A673 (cell line): ENCODE measurements at regions not wholly inside any gene's neighbourhood (a gene's known extent, or its start where the extent isn't known, plus 50 kb on each side); places are given as distances from the start of the nearest gene placed in this dataset.

ENCODE experiments used
- BruUV-seq: library from RNA; stranded (reverse); fragments of 400-500 nt; replicated peaks from 2 replicates; lab custom pipeline; 2021; lab: Mats Ljungman, UMichigan
- CTCF ChIA-PET: fragments of 300-600 bp; sonication (Branson Sonifier 250); formaldehyde crosslinking; loops from one replicate; lab custom pipeline; 2022; ENCODE audit warnings: antibody characterized with exemption; lab: Charles Lee
- POLR2A ChIA-PET: fragments of 300-600 bp; sonication (Branson Sonifier 250); formaldehyde crosslinking; loops from one replicate; lab custom pipeline; 2022; ENCODE audit warnings: antibody characterized with exemption; ENCODE audit not compliant: low non-redundant PET; lab: Charles Lee
- DNase-seq: peaks from one replicate; pipeline ENCODE4 v3.0.0-alpha.2; 2015; ENCODE audit warnings: low spot score
- H3K27ac ChIP-seq: fragments of 200-600 bp; sonication (generic); 2 replicates; pipeline ENCODE4 v1.5.1; 2016; ENCODE audit warnings: mixed run types, low read depth, mild to moderate bottlenecking, mixed read lengths, antibody characterized with exemption, low read length; ENCODE audit not compliant: poor library complexity, severe bottlenecking
- H3K27me3 ChIP-seq: fragments of 200-600 bp; sonication (generic); replicated peaks from 2 replicates; pipeline ENCODE4 v1.6.1; 2017; ENCODE audit warnings: mixed run types, low read depth, mild to moderate bottlenecking, mixed read lengths, antibody characterized with exemption, low read length; ENCODE audit not compliant: insufficient read depth, poor library complexity
- H3K36me3 ChIP-seq: fragments of 200-600 bp; sonication (generic); 2 replicates; pipeline ENCODE4 v1.6.1; 2016; ENCODE audit warnings: mixed run types, mild to moderate bottlenecking, mixed read lengths, antibody characterized with exemption, low read length; ENCODE audit not compliant: insufficient read depth, poor library complexity, severe bottlenecking
- H3K4me1 ChIP-seq: fragments of 200-600 bp; sonication (generic); 2 replicates; pipeline ENCODE4 v1.6.1; 2017; ENCODE audit warnings: mixed run types, mild to moderate bottlenecking, mixed read lengths, antibody characterized with exemption, low read length; ENCODE audit not compliant: insufficient read depth, poor library complexity, severe bottlenecking
- H3K4me3 ChIP-seq: fragments of 200-600 bp; sonication (generic); 2 replicates; pipeline ENCODE4 v1.5.1; 2016; ENCODE audit warnings: low read depth, mixed run types, mild to moderate bottlenecking, mixed read lengths, low read length; ENCODE audit not compliant: poor library complexity, severe bottlenecking
- H3K9me3 ChIP-seq: fragments of 200-600 bp; sonication (generic); 2 replicates; pipeline ENCODE4 v1.6.1; 2016; ENCODE audit warnings: mixed run types, low read depth, mild to moderate bottlenecking, mixed read lengths, antibody characterized with exemption, low read length; ENCODE audit not compliant: poor library complexity, severe bottlenecking
- CTCF ChIP-seq: fragments of 300-800, 200-600 bp; sonication (generic); conservative IDR thresholded peaks from 2 replicates; pipeline ENCODE4 v1.5.1; 2017; ENCODE audit warnings: low read depth, mild to moderate bottlenecking, antibody characterized with exemption, low read length, moderate library complexity, mixed read lengths
- EZH2 ChIP-seq: fragments of 200-600 bp; sonication (generic); IDR thresholded peaks from 2 replicates; pipeline ENCODE4 v1.6.1; 2017; ENCODE audit warnings: borderline replicate concordance, low read depth, mild to moderate bottlenecking, mixed read lengths, antibody characterized with exemption, low read length; ENCODE audit not compliant: poor library complexity, severe bottlenecking
- intact Hi-C: fragments of 100-400 bp; cut with micrococcal nuclease; formaldehyde crosslinking; loops from one replicate; pipeline ENCODE4 v1.10.0; 2022; ENCODE audit not compliant: unreplicated experiment

GRCh38 chr13:71323266-71323665, 543.7 kb downstream of the DACH1 start:
- no peaks in the 10 kb centered on the region for H3K9me3 ChIP-seq
- no peak for DNase-seq
- H3K27ac ChIP-seq = no peak overlapping the region
- peaks cover 7% of the 10 kb centered on the region for H3K27me3 ChIP-seq
- no TSS peak for BruUV-seq
- CTCF ChIA-PET = no interaction called here
- TF ChIP-seq EZH2 (no peak), CTCF (no peak)
- POLR2A ChIA-PET = interaction anchor here (0.7 kb wide), 1 partner anchor 291 kb away, joined by 4 read pairs; no protein-coding TSS in a partner anchor
- no peaks in the 10 kb centered on the region for H3K36me3 ChIP-seq
- no peak overlapping the region for H3K4me3 ChIP-seq
- H3K4me1 ChIP-seq = no peaks in the 10 kb centered on the region
- intact Hi-C loops = loop anchor here (10.0 kb wide), 1 partner anchor 1242 kb away; no protein-coding TSS in a partner anchor

GRCh38 chr13:71320452-71320851, 546.6 kb downstream of the DACH1 start:
- Histone ChIP-seq H3K4me1 (no peaks in the 10 kb centered on the region), H3K36me3 (no peaks in the 10 kb centered on the region), H3K4me3 (no peak overlapping the region), H3K9me3 (no peaks in the 10 kb centered on the region), H3K27ac (no peak overlapping the region), H3K27me3 (peaks cover 10% of the 10 kb centered on the region)
- DNase-seq = peak; percentile 58
- BruUV-seq = no TSS peak
- CTCF ChIA-PET = no interaction called here
- POLR2A ChIA-PET = no interaction called here
- TF ChIP-seq CTCF (peak; percentile 65), EZH2 (no peak)
- intact Hi-C loops = loop anchor here (1.0 to 10.0 kb wide), 2 partner anchors 559 to 1244 kb away; no protein-coding TSS in a partner anchor

- TF ChIP-seq EZH2 (no peak), CTCF (no peak)
- Histone ChIP-seq H3K27me3 (peaks cover 31% of the 10 kb centered on the region), H3K9me3 (no peaks in the 10 kb centered on the region), H3K4me3 (no peak overlapping the region), H3K36me3 (no peaks in the 10 kb centered on the region), H3K27ac (no peak overlapping the region), H3K4me1 (no peaks in the 10 kb centered on the region)
- POLR2A ChIA-PET = no interaction called here
- intact Hi-C loops = no loop called here
- no peak for DNase-seq
- BruUV-seq = no TSS peak
- CTCF ChIA-PET = no interaction called here
Measured at GRCh38 chr13:71316792-71317363, 550.1 kb downstream of the DACH1 start.
